ENCODE measurements at regions not wholly inside any gene's neighbourhood (a gene's known extent, or its start where the extent isn't known, plus 50 kb on each side); places are given as distances from the start of the nearest gene placed in this dataset.

DNA sequence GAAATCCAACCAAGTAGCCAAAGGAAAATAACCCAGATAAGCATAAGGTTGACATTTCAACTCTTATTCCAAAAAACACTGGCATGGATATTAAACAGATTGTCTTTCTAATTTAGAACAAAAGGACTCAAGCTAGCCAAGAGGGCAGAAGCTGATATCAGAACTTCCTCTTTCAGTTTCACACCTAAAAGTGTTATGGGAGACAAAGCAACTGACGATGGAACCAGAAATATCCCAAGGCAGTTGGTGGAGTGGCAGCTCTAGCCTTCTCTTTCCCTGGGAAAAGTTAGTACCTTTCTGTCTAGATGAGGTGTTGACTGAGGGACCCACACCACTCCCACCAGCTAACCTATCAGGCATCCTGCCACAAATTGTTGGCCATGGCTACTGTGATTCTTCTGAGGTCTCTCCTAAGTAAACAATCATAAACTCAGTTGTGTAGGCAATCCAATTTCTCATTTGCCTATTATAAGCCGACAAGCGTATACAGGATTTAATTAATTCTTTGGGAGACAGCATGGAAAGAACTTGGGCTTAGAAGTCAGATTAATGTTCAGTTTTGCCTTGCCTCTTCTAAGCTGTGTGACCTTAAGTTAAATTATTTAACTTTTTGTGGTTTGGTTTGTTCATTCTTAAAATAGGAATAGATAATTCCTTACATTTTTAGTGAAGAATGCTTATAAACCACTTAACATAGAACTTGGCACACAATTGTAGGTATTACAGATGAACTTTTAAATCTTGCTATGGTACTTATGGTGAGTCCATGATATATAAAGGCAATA is 110.9 kb upstream of the ADAMTSL1 start:
- no peak for DNase-seq (ENCODE audit: extremely low read depth in 1 of 2, low read depth in 1 of 2)

DNA sequence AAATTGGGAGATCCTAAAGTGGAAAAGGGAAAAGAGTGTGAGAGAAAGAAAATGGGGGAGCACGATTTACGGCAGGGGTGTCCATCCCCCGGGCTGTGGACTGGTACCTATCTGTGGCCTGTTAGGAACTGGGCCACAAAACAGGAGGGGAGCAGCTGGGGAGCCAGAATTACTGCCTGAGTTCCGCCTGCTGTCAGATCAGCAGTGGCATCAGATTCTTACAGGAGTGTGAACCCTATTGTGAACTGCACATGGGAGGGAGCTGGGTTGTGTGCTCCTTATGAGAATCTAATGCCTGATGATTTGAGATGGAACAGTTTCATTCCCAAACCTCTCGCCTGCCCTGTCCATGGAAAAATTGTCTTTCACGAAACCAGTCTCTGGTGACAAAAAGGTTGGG is 108.3 kb upstream of the ADAMTSL1 start:
- DNase-seq (ENCODE audit: extremely low read depth in 1 of 2, low read depth in 1 of 2): no peak

DNA sequence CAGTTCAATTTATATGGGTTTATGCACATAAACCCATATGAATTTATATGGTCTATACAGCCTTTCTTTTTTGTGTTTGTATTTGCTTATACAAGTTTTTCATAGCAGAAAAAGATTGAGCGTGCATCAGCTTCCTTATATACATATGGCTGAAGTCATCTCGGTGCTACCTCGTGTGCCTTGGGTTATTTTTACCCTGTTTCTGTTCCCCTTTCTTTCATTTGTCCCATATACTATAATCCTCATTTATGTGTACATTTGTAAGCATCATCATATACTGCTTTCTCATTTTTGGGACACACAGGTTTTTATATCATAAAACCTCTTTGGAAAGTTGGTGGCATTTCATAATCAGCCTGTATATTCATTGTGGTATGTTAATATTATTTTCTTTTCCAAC is 107.8 kb upstream of the ADAMTSL1 start:
- DNase-seq (ENCODE audit: extremely low read depth in 1 of 2, low read depth in 1 of 2): no peak

DNA sequence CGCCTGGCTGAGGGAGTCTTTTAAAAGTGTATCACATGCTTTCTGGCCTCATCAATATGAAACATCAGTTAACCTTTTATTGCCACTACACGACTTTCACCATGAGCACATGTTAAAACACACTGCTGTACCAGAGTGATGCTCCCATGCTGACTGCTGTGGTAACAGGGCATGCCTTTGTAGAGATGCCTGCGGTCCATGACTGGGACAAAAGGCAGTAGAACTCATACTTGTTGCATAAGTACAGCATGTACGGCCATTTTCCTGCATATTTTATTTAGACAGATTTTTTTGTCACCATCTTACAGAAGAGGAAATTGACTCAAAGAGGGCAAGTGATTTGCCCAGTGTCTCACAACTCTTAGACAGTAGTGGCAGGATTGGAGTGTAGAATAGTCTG is 105.7 kb upstream of the ADAMTSL1 start:
- DNase-seq (ENCODE audit: extremely low read depth in 1 of 2, low read depth in 1 of 2): no peak

DNA sequence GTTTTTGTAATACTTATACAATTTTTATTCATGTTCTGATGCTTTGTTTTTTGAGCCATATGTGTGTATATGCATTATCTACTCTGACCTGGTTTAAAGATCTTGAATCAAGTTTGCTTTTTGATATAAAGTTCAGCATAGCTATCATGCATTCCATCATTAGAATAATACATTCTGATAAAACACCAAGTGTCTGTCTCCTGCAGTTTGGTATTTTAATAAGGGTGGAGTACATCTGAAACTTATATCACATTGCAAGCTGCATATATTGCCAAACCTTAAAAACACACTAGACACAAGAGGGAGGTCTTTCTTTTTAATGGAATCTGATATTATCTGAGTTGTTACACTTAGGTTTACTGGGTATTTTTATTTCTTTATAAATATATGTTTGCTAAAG is 102.8 kb upstream of the ADAMTSL1 start:
- DNase-seq (ENCODE audit: extremely low read depth in 1 of 2, low read depth in 1 of 2): no peak

DNA sequence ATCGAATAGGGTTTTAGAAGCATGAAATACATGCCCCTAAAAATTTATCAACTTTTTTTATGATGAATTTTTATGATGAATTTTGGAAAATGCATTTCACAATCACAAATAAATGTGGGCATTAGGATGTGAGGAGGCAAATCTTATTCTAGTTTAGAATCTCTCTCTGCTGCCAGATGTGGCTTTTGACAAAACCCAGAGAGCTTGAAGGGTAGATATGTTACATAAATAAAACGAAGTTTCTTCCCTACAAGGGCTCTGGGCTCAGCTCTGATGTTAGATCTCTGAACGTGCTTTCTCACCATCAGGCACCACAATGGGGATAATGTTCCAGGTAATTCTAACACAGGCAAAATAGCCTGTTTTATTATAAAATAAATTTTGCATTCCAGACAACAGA is 102.3 kb upstream of the ADAMTSL1 start:
- no peak for DNase-seq (ENCODE audit: extremely low read depth in 1 of 2, low read depth in 1 of 2)

DNA sequence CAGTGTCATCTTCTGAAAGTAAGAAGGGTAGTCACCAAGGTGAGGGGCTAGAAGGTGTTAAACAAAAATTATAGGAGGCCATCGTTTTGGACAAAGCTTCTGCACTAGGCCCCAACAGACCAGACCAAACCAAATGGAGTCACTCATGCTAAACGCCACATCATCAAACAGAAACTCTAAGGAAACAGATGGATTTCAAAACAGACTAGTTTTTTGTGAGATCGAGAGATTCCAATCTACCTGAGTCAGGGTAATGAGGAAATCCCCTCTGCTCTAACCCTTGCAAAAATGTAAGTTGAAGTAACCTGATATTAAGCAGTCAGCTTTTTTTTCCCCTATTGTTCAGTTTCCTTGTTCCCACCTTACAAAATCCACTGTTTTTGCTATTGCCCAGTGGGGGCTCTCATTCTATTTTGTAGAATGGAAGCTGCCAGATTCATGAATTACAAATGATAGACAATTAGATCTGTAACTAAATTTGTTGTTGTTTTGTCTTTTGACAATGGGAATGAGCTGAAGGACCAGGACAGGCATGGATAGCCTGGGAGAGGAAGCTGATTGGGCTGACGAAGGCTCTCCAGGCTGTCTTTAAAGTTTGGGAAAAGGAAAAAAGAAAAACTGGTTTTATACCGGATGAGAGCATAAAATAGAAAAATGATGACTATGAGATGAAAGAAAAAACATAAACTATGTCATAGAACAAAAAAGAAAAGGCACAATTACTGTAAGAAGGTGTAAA is 94.7 kb upstream of the ADAMTSL1 start:
- DNase-seq (ENCODE audit: extremely low read depth in 1 of 2, low read depth in 1 of 2): no peak

DNA sequence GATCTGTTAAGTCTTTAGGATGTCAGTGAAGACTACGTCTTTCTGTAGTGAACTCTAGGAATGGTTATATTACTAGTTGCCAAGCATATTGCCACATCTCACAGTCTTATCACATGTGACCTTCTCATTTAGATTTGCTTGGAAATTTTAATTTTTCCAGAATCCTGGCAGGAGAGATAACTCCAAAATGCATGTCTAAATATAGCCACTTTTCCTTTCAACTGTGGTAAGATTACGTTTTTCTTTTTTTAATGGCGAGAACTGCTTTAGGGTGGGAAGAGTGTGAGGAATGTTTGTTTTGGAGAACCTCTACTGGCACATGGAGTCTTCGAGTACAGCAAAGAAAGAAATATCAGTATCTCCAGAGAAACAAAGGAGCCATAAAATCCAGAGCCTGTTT is 91.7 kb upstream of the ADAMTSL1 start:
- DNase-seq (ENCODE audit: extremely low read depth in 1 of 2, low read depth in 1 of 2): no peak

DNA sequence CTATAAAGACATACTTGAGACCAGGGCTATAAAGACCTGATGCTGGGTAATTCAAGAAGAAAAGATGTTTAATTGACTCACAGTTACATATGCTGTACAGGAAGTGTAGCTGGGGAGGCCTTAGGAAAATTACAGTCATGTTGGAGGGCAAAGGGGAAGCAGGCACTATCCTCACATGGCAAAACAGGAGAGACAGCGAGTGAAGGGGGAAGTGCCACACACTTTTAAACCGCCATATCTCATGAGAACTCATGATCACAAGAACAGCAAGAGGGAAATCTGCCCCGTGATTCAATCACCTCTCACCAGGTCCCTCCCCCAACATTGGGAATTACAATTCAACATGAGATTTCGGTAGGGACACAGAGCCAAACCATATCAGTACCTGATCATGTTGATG is 89.9 kb upstream of the ADAMTSL1 start:
- DNase-seq (ENCODE audit: extremely low read depth in 1 of 2, low read depth in 1 of 2): no peak

DNA sequence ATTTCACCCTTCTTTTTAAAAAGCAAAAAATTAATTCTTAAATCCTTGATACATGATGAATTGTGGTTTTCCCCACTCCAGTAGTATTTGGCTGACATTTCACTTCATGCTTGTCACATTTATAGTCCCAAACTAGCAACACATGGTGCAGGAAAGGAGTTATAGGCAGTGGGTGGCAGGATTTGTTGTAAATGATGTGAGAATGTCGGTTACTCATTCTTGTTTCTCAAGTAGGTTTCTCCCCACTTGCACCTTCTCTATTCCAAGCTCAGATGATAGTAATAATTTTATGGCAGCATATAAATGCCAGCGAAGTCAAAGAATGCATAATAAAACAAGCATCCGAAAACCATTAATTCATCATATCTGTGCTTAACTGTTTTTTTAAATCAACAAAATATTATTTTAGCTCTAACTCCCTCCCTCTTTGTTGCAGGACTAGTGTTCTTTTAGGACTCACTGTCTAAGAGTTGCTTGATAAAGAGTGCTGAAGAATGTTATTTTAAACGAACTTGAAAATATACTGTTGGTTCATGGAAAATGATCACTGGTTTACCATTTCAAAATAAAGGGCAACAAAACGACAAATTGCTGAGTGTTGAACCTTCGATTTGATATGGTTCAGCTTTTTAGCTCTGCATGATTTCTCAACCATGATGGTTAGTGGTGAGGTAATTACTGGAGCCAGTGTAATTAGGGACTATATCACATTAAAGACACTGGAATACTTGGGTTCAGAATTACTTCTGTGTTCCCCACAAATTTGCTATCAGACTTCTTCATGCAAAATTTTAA is 88.1 kb upstream of the ADAMTSL1 start:
- no peak for DNase-seq (ENCODE audit: extremely low read depth in 1 of 2, low read depth in 1 of 2)

DNA sequence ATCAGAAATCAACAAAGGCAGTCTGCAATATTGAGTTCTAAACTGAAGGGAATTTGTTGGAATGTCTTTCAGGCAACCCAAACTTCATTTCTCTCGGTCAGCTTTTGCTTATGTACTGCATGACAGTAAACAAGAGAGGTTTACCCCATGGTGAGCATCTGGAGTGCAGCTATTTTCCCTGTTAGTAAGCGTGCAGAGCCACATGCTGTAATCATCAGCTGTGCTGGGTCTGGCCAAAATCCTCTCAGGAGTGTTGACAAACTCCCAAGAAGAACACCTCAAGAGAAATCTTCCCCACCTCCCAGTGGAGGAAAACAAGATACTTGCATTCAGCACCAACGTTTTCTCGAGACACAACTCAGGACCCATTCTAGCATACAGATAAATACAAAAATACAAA is 83.6 kb upstream of the ADAMTSL1 start:
- DNase-seq (ENCODE audit: extremely low read depth in 1 of 2, low read depth in 1 of 2): no peak

DNA sequence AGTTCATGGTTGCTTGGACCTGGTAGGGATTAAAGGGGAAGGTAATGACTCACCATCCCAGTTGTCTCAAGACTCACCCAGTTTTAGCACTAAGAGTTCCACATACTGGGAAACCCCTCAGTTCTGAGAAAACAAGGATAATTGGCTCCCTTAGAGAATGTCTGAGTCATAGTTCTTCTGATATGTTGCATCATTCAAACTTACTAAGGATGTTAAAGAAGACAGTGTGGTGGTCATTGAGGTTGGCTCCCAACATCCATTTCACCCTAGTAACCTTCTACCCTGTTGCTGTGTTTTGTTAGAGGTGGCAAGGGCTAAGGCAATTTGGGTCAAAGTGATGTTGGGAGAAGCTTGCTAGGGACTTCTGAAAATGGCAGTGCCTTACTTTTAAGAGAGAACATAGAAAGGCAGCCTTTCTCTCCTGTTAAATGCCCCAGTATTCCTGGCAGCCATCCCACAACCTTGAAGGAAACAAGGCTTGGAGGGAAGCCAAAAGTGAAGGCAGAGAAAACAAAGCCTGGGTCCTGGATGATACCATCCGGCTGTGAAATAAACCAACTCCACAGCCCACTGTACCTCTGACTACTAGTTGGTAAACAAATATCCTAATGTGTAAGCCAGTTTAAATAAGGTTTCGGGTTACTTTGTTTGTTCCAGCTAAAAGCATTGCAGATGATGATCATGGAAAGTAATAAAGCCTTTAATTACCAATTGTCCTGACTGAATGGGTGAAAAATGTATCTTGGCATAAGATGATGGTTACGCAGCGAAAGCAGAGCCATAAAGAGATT is 80.4 kb upstream of the ADAMTSL1 start:
- no peak for DNase-seq (ENCODE audit: extremely low read depth in 1 of 2, low read depth in 1 of 2)

DNA sequence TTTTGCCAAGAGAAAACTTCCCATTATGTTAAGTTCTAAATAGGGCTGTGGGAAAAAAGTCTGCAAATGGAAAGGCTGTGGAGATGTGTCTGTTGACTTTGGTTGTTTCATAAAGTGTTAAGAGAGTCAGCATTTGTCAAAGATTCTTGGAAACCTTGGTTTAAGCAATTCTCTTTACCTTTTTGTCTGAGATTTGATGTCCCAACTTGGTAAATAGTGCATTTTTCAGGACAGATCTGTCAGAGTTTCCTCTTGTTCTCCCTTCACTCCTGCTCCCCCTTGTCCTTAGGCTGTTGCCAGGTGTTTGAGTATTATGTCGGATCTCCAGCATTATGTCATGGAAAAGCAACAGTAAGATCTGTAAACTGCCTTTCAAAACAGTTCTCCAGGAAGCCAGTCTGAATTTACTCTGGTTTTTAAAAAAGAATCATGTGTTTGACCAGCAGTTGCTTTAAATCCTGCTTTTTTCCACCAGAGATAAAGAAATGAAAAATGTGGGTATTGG is 79.1 kb upstream of the ADAMTSL1 start:
- DNase-seq (ENCODE audit: extremely low read depth in 1 of 2, low read depth in 1 of 2): no peak

DNA sequence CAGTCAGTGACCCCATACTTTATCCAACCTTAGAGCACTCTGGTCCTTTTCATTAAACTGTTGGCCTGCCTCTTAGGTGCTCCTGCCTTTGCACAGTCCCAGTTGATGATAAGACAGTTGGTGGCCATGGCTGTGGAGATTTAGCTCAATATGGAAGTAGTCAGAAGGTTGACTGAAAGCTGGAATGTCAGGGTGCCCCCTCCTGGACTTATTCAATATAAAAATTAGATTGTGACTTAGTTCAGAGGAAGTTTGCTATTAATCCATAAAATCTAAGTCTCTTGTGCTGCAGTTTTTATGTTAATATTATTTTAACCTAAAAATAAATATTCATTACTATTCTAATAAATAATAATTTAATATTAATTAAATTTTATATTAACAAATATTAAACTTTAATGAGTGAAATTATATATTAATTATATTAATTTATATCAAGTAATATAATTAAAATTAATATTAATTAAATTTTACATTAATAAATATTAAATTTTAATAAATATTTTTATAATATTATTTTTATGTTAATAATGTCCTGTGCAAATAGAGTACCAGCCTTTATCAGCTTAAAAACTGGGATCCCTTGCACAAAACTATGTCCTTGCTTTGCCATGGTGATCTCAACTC is 77.7 kb upstream of the ADAMTSL1 start:
- DNase-seq (ENCODE audit: extremely low read depth in 1 of 2, low read depth in 1 of 2): no peak

DNA sequence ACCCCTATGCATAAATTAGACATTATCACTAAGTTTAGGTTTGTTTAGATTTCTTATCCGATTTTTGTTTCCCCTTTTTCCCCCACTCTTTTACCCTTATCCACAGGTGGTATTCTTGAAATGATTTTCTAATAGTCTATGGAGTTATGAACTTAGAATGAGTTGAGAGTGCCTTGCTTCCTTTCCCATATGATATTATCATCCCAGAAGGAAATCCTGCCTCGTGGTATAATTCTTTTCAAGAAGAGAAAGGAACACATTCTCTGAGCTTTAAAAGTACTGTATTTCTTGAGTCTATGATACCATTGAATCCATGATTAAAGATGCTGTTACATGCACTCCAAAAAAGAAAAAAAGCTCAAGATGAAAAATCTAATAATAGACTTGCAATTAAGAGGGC is 76.9 kb upstream of the ADAMTSL1 start:
- no peak for DNase-seq (ENCODE audit: extremely low read depth in 1 of 2, low read depth in 1 of 2)

DNA sequence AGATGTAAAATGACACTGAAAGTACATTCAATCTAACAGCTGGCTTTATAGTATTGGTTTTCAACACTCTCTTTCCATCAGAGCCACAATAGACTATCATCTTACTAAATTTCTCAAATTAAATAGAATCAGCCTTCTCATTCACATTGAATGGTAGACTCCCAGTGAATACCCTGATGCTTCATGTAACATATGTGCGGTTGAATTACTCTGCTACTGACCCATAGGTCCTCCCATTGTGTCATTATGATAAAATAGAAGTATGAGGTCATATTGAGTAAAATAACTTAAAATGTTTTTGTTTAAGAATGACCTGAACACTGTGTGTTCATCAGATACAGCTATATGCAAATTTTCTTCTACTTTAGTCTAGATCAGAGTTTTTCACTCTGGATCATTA is 75.9 kb upstream of the ADAMTSL1 start:
- no peak for DNase-seq (ENCODE audit: extremely low read depth in 1 of 2, low read depth in 1 of 2)

DNA sequence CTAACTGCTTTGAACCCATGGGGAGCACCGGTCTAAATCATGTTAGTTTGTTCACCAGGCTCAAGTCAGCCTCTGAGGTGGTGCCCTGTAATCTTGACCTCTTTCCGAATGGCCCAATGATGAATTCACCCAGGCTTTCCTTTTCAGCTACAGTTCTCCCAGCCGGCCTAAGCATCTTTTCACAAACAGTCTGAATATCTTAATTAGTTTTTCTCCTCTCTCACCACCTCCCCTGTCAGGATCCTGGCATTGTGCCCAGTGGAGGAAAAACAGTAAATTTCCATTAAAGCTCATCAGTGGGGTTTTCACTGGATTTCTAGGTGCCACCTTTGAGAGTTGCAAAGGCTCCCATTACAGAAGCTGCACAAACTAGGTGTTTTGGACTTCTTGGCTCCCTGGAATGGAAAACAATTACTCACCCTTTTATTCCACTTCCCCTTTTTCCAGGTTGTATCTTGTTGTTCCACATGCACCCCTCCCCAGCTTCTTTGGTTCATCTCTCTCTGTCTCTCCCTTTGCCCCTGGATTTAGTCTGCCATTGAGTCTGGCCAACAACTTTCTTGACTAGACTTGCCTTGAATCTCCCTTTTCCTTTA is 69.4 kb upstream of the ADAMTSL1 start:
- DNase-seq (ENCODE audit: extremely low read depth in 1 of 2, low read depth in 1 of 2): no peak

DNA sequence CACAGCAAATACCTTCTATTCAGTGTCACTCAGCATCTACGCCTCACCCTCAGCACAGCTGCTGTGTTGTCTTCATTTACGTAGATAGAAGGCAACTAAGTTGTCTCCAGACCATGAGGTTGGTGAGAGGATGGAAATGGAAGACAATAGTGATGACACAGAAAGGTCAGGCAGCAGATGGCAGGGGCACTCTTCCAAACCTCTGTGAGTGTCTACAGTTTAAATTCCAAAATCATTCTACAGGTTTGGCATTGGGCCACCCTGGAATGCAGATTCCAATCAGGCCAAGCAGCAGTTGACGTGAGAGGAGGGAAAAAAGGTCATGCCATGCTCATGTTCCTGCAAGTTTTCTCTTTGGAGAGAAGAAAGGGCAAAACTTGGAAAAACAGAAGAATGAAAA is 68.7 kb upstream of the ADAMTSL1 start:
- DNase-seq (ENCODE audit: extremely low read depth in 1 of 2, low read depth in 1 of 2): no peak

DNA sequence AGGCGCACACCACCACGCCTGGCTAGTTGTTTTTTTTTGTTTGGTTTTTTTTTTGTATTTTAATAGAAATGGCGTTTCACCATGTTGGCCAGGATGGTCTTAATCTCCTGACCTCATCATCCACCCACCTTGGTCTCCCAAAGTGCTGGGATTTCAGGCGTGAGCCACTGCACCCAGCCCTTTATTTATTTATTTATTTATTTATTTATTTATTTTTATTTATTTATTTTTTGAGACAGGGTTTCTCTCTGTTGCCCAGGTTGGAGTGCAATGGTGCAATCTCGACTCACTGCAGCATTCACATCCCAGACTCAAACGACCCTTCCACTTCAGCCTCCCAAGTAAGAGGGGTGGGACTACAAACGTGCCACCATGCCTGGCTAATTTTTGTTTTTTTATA is 63.0 kb upstream of the ADAMTSL1 start:
- no peak for DNase-seq (ENCODE audit: extremely low read depth in 1 of 2, low read depth in 1 of 2)

DNA sequence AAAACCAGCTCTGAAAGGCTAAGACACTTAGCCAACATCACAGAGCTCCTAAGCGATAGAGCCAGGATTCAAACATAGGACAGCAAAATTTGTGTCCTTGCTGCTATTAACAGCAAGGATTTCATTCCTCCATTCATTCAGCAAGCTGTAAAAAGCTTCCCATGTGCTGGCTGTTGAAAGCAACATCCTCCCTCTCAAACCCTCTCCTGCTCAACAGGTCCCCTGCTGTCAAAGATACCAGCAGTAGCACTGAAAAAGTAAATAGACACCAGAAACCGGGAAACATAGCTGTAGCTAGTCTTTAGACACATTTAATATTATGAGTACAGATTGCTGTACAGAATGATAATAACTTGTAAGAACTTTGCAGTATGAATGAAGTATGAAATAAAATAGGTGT is 52.6 kb upstream of the ADAMTSL1 start:
- DNase-seq (ENCODE audit: extremely low read depth in 1 of 2, low read depth in 1 of 2): no peak
